Panc1 (cell line): ENCODE measurements at regions not wholly inside any gene's neighbourhood (a gene's known extent, or its start where the extent isn't known, plus 50 kb on each side); places are given as distances from the start of the nearest gene placed in this dataset.

Experiments
- CTCF ChIP-seq: fragments of 450-650 bp; IDR thresholded peaks from 2 replicates; pipeline ENCODE4 v1.5.1; 2017; ENCODE audit warnings: mild to moderate bottlenecking
- POLR2AphosphoS5 ChIP-seq: IDR thresholded peaks from 2 replicates; pipeline ENCODE4 v1.6.1; 2012; ENCODE audit warnings: mild to moderate bottlenecking, low read depth, low read length, moderate library complexity

- TF ChIP-seq CTCF = no peak
- no peak for TF ChIP-seq POLR2AphosphoS5
These were observed 406.4 kb downstream of the QKI start for GRCh38 chr6:163820745-163821458.
